ENCODE measurements at regions not wholly inside any gene's neighbourhood (a gene's known extent, or its start where the extent isn't known, plus 50 kb on each side); places are given as distances from the start of the nearest gene placed in this dataset.

DNA sequence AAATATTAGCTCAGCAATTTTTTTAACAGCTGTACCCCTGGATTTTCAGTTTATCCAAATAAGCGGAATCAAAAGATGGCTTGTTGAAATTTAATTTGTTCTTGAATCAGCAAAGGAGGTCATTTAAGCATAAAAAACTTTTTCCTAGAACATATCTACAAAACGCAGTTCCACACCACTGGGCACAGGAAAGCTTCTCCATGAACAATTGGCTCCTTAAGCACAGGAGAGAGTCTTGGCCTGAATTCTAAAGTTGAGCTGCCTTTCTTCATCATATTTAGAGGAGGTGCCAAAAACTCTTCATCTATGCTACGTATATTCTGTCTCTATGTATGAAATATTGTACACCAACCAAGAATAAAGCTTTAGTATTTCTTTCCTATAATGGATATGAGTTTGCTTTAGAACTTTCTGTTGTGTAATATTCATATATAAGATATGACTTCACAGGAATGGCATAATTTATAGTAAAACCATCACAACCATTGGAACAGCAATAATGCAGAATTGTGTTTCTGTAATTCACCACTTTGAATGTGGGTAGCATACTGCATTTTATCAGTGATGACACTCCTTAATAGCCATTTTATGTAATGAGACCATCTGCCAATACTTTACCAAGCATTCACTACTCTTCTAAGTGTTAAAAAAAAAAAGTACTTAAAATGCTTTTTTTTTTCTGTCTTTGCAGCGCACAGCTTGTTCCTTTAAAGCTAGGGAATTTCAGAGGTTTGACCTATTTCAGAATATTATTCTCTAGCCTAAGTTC is 263.7 kb downstream of the SLITRK6 start:
- no peak for DNase-seq

DNA sequence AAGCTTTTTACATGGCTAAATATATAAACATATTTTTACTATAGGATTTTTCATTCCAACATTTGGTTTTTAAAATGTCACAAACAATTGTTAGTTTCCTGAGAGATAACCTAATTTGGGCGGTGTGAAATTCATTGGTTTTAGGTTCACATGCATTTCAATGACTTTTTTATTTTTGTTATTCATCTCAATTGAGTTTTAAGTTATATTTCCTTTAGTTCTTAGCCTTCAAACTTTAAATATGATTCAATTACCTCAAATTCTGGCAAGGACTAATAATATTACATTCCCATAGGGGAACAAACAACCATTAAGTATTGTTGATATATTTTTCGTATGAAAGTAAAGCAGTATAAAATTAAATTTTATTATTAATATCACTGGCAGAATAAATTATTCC is 265.3 kb downstream of the SLITRK6 start:
- DNase-seq, result no peak

DNA sequence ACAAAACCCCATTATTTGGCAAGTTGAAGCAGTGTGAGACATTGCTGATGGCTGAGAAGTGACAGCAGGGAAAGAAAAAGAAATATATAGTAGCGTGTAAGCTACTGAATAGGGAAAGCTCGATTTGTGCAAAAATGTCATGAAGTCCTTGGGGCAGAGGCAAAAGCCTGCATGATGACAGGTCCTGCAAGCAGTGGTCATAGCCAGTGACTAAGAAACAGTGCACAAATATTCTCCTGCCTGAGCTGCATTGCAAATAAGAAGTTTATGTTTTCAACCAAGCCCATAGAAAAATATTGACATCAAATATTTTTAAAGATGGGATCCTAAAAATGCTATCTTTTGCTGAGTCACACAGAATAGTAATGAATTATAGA is 270.0 kb downstream of the SLITRK6 start:
- no peak for DNase-seq

DNA sequence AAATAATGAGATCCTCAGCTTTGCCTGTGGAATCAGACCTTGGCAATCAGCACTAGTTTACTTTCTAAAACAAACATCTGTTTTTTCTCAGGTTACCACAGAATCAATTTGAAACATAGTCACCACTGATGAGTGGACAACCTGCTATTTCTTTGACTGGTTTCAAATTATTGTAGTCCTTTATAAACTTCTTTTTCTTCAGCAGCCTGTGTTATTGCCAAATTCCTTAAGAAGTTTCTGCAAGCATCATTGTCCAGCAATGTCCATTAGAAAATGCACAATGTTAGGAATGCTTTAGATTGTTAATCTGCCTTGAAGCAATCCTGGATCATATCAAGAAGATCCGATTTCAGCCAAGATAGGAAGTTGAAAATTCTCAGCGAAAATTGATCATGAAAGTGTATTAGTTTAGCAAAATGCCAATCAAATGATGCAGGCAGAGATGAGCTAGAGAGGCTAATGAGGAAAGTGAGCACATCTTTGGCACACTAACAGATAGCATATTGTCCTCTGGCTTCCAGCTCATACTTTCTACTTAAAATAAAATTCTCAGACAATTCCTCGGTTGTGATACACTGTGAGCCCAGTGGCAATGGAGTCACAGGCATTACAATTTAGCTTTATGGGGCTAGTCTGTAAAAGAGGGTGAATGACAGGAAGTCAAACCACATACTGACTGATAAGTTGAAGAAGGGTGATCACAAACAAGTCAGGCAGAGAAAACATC is 270.6 kb downstream of the SLITRK6 start:
- DNase-seq, result no peak

DNA sequence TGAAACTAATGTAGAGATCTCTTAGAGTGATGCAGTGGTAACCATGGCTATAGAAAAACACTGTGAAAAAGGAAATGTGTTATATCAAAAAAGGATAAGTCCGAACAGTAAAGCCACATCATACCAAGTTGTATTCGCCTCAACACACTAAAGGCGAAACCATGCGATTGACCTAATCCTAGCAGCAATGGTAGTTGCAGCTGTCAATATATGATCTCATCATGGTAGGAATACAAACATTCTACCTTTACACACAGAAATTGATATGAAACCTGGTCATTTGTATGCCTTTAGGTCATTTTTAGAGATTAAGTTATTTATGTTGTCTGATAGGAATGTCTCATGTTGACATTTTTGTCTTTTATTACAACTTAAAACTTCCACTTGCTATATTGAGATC is 271.9 kb downstream of the SLITRK6 start:
- no peak for DNase-seq

DNA sequence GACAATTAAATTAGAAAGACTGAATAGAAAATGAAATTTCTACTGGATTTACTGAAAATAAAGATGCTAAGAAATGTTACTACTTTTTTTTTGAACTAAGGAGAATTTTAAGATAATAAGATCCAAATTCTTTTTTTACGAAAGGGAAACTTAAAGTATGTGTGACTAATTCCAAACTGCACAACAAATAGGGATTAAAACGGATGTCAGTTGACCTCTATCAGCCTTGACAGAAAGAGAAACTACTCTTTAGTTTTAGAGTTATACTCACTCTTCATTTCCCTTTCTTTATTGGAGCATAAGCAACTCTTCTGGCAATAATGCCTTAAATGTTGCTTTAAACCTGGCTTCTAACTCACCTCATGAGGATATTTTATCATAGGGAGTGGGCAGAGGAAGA is 273.8 kb downstream of the SLITRK6 start:
- DNase-seq, result no peak

DNA sequence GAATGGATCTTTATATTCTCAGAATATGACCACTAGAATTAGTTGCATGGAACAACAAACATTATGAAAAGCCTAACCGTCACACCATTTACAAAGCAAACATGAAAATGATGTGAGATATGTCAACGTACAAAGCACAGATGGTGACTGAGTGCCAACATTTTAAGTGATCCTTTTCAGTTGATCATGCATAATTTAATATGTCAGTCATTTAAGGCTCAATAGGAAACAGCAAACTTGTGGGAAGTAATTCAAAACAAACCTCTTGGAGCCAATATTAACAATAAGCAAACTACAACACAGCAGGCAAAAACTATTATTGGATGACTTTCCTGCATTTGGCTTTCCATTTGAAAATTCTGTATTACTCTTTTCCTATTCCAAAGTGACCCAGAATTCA is 277.6 kb downstream of the SLITRK6 start:
- no peak for DNase-seq

DNA sequence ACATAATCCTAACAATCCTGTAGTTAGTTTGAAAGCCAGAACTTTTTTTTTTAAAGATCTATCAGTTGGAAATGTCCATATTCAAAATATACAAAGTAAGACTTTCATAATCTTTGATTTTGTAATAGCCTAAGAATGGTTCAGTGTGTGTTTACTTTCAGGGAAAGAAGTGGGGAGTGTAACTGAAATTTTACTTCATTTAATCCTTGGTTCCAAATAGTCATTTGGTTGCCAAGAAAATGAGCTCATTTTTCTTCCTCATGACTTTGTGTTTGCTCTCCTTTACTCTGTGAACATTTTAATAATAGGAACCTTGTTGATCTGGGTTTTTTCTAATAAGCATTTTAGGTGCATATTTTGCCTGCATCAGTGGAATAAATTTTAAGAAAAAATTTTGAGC is 278.8 kb downstream of the SLITRK6 start:
- DNase-seq, result no peak

DNA sequence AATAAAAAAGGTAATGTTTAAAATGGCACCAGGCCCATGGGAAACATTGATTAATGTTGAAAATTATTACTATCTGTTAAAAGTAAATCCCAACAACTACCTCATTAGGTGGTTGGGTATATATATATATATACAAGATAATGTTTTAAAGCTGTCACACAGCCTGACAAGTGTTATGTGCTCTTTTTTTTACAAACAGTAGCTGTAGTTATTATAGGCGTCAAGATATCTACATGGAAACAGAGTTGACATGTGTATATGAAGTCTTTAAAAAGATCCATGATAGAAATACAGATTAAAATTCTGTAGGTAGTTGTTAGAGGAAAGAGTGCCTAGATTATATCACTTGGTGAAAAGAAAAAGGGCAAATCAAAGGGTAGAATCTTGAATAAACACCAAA is 279.9 kb downstream of the SLITRK6 start:
- no peak for DNase-seq

DNA sequence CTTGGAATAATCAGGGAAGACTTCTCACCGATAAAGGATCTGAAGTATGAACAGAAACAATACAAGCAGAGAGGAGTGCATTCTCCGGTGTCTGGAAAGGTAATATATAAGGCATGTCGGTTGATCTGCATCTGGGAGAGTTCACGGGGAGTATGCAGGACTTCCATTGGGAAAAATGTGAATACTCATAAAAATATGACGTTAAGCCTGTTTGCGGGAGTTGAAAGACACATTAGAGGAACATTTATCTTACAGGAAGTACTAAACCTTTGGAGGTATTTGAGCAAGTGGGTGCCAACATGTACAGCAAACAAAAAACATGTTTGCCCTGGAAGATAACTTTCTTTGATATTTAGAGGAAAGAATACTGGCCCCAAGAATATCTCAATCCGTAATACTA is 286.8 kb downstream of the SLITRK6 start:
- no peak for DNase-seq

DNA sequence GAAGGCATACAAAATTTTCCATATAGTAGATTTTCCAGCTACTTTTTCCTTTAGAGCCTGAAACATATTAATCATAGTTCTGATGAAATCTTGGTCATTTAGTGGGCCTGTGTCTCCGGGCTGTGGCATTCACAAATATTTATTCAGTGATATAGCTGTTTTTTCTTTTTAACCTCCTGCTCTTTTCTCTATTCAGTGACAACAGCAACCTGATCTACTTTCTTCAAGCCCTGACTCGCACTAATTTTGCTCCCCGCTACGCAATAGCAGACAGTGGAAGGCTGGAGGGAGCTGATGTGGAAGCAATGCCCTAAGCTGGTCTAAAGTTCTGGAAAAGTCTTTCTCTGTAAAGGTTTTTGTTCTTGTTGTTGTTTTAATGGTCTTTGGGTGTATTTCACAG is 289.7 kb downstream of the SLITRK6 start:
- no peak for DNase-seq

DNA sequence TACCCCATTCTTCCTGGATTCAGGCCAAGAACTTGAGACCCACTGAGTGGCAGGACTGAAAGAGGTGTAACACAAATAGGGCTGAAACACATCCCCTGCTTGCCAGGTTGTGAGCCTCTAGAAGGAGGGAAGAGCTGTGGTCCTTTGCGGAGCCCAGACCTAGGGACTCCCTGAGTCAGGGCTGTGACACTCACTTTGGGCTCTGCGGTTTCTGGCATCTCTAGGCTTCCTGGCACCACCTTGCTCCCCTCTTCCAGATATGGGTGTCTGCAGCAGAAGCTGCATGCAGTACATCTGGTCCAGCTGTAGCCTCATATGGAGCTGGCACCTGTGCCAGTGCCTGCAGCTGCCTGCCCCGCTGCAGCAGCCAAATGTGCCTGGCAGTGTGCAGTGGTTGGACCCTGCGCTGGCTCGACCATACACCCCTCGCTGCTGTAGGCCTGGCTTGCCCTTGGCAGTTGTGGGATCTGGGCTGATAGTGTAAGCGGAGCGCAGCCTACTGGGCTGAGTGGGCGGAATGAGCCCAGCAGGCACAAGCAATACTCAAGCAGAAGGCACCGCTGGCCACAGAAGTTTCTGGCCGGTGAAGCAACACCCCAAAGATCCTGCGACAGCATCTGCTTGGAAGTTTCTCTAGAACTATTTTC is 290.4 kb downstream of the SLITRK6 start:
- no peak for DNase-seq

DNA sequence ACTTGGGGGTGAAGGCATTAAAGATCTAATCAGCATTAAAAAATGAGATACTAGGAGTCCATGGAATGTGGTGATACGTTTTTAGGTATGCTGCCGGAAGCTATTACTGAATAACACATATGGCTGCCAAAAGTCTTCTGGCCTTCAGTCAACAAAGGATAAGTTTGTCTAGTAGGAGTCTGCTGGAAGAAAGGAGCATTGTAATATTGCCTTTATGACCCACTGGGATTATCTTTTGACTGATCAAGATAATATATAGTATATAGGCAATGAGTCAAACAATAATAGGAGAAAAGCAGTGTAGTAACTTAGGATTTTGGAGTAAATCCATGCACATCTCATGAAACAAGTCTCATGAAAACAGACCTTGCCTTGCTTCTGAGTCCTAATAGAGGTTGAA is 295.4 kb downstream of the SLITRK6 start:
- no peak for DNase-seq

DNA sequence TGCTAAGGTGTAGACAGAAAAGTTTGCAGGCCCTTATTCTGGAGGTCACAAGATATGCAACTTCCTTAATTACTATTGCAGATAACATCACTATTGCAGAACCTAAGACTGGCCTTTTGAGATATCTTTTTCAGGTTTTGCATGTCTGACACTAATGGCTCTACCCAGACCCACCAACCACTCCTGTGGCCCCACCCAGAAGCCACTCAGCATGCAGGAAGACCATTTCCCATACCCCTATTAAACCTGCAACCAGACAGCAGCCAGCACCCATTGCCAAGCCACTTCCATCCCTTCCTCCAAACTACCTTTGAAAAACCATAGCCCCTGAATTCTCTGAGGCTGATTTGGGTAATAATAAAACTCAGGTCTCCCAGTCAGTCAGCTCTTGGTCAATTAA is 297.6 kb downstream of the SLITRK6 start:
- no peak for DNase-seq

DNA sequence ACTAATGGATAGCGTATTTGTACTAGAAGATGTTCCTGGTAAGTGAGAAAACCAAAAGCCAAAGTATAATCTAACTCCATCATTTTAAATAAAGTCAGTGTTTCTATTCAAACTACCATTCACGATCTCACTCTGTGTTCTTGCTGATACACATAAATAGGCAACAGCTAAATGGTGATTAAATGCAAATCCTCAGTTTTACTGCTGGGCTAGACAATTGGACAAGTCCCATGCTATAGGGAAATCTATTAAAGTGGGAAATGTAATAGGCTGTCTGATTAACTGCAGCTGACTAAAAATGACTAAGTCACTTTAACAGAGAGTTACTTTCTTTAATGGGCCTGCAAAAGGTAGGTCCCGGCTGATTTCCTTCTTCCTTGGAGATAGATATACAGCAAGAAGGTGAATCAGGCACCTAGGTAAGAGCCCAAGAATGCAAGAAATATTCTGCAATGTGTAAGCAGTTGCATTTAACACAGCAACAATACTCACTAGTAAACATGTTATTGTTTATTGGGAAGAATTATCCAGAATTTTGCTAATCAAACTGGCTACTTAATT is 298.4 kb downstream of the SLITRK6 start:
- no peak for DNase-seq

DNA sequence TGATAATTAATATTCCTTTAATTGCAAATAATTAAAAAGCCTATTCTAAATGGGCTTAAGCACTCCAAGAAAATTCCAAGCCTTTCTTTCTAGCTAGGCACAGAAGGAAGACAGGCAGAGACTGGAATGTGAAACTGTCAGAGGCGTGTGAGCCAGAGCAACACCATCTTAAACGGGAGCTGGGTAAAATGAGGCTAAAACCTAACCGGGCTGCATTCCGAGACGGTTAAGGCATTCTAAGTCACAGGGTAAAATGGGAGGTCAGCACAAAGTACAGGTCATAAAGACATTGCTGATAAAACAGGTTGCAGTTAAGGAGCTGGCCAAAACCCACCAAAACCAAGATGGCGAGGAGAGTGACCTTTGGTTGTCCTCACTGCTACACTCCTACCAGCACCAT is 300.4 kb downstream of the SLITRK6 start:
- no peak for DNase-seq

DNA sequence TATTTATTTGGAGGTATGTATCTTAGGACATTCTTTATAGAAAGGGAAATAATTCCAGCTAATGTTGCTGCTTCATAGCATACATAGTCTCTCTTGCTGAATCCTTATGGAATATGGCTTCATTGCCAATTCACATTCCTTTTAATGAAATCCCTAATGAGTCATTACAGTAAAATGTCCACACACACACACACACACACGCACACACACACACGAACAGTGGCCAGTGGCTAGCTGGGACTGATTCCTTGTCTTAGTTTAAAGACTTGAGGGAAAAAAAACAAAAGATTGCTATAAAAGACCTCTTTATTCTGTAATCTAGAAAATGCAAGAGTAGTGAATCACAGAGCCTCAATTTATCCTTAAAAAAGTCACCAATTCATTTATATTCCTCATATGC is 301.6 kb downstream of the SLITRK6 start:
- DNase-seq, result no peak

DNA sequence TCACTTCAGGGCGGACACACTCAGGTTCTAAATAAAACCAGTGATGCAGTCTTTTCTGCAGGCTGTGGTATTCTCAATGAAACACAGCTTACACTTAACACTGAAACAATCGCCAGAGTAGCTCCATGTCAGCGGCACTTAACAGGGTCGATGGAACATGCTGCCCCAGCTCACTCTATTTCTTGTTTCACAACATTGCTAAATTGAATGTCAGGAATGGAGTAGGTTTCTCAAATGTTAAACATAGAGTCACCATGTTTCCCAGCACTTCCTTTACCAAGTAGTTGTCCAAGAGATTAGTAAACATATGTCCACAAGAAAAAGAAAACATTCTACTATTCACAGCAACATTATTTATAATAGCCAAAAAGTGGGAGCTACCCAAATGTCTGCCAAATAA is 306.9 kb downstream of the SLITRK6 start:
- DNase-seq, result no peak

DNA sequence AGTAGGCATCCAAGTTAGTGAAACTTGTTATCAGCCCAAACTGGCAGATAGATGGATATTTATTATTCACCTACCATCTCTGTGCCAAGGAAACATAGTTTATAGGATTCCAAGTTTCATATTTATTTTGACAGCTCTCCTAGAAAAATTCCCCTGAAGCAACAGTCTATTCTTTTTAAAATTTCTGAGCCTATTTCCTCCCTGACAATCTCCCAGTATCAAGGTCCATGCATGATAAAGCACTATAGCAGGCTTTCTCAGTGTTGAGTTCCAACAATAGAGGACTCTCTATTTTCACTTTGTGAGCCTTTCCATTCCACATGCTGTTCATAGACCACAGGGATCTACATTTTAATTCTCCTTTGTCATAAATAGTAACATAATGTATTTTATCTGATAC is 312.6 kb downstream of the SLITRK6 start:
- DNase-seq, result no peak

DNA sequence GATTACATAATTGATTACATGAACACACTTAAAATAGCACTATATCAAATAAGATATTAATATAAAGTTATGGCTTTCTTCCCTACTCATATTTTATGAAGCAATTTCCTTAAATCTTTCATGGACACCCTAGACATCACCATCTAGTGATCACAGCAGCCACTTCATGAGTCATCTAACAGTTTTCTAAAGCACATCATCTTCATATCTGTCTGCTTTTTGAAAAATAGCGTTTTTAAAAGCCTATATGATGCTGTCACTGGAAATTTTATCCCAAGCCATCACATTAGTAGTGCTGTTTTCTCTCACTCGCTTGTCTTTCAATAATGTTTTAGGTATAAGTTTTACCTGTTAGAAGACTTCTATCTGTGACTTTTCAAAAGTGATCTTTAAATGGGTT is 326.1 kb downstream of the SLITRK6 start:
- DNase-seq, result no peak

DNA sequence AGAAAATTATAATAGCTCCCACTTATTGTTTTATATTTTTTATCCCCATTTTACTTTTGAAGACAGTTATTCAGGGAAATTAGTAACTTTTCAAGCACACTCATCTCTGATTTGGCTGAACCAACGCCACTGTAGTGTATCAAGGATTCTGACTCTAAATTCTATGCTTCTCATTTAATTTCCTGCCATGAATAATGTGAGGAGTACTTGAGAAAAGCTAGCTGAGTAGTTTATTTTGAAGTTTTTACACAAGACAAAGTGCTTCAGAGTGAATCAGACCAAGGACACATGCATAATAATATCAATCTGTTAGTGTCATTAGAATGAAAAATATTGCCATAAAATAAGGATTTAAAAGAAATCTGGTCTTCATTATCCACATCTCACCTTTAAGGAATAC is 329.9 kb downstream of the SLITRK6 start:
- no peak for DNase-seq

DNA sequence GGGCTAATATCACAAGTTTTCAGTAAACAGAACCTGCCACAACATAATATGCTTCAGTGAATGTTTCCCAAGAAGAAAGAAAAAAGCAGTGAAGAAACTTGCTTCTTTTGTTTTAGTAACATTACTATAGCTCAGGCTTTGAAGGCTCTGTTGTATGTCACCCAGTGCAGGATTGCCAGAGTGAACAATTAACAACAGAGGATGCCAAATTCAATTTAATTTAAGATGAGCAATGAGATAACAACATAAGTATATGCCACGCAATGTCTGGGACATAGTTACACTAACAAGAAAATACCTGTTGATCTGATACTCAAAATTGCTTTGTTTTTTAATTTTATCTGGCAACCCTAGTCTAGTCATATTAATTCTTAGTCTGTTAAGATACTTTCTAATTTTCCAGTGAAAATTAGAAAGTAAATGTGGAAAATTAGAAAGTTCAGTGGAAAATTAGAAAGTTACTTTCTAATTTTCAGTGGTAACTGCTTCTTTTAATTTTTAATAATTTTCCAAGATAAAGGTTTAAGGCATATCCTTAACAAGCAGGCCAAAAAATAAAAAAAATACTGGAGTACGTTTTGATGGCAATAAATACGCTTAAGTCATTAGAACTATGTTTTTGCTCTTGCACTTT is 336.3 kb downstream of the SLITRK6 start:
- DNase-seq, result no peak

DNA sequence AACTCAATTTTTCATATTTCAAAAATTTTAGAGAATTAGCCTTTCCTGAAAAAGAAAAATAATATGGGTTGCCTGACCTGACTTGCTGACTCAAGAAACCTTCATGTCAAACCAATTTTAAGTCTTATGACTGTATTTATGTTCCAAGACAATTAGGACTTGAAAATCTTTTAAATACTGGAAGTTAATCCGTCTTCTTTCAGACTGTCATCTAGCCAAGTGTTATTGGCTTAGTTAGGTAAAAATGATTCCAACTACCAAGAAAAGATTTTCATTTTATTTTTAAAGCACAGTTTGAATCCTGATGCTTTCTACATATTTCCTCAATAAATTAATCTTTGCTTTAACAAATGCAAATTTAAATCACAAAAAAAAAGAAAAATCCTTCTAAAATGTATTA is 337.6 kb downstream of the SLITRK6 start:
- DNase-seq, result no peak

DNA sequence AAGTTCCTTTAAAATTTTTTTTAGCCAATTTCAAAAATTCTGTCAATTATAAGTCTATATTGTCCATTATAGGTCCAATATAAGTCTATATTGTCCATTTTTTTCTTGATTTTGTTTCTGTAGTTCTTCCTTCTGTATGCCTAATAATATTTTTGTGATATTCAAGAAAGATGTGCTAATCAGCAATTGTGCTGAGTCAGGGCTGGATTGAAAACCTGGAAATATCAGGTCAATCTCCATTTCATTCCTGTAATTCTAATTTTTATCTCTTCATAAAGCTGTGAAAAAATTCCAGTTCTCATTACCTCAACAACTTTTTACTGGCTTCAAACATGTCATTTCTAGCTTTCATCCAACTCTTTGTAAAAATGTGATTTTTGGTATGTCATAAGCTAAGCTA is 353.7 kb downstream of the SLITRK6 start:
- DNase-seq, result no peak
